HEK293 (cell line): ENCODE measurements at regions not wholly inside any gene's neighbourhood (a gene's known extent, or its start where the extent isn't known, plus 50 kb on each side); places are given as distances from the start of the nearest gene placed in this dataset.

Experiments
- CTCF ChIA-PET: fragments of 350-600 bp; formaldehyde crosslinking; extraction: SDS; loops from one replicate; lab custom pipeline; 2021; ENCODE audit warnings: antibody characterized with exemption; lab: Yijun Ruan, JAX
- POLR2A ChIA-PET: fragments of 300-600 bp; formaldehyde crosslinking; extraction: SDS; loops from one replicate; lab custom pipeline; 2020; ENCODE audit warnings: antibody characterized with exemption, inconsistent platforms; lab: Yijun Ruan, JAX
- H3K27ac ChIP-seq: fragments of 200-500 bp; sonication (Bioruptor generic); 2 replicates; pipeline ENCODE4 v1.5.1; 2014; ENCODE audit warnings: low read depth, low read length, control low read depth, inconsistent platforms; ENCODE audit errors: extremely low read depth
- H3K36me3 ChIP-seq, 2 experiments: fragments of 200-500 bp in 1 of 2; sonication (Bioruptor generic) in 1 of 2; 1 replicate in 1 of 2; 2 replicates in 1 of 2; pipeline ENCODE4 v1.5.1; 2014 to 2017; ENCODE audit warnings: inconsistent platforms in 2 of 2, low read length in 2 of 2; ENCODE audit not compliant: control insufficient read depth in 2 of 2, insufficient read depth in 1 of 2
- H3K4me1 ChIP-seq: fragments of 200-500 bp; sonication (Bioruptor generic); 2 replicates; pipeline ENCODE4 v1.5.1; 2014; ENCODE audit warnings: mild to moderate bottlenecking, low read length, inconsistent platforms; ENCODE audit not compliant: control insufficient read depth, insufficient read depth
- H3K4me3 ChIP-seq: 2 replicates; pipeline ENCODE4 v1.5.1; 2011; ENCODE audit warnings: low read depth, mild to moderate bottlenecking, control low read depth, low read length, moderate library complexity
- H3K9me3 ChIP-seq: fragments of 200-500 bp; sonication (Bioruptor generic); 2 replicates; pipeline ENCODE4 v1.5.1; 2014; ENCODE audit warnings: low read depth, low read length, inconsistent platforms; ENCODE audit not compliant: control insufficient read depth, insufficient read depth
- GFI1B ChIP-seq: fragments of 450-650 bp; formaldehyde crosslinking; IDR thresholded peaks from 2 replicates; pipeline ENCODE4 v1.5.1; 2016; ENCODE audit warnings: missing biosample characterization, missing genetic modification characterization
- HIC1 ChIP-seq: fragments of 450-650 bp; formaldehyde crosslinking; IDR thresholded peaks from 2 replicates; pipeline ENCODE4 v1.5.1; 2016; ENCODE audit warnings: missing biosample characterization, missing genetic modification characterization
- KLF9 ChIP-seq: fragments of 450-650 bp; formaldehyde crosslinking; IDR thresholded peaks from 2 replicates; pipeline ENCODE4 v1.5.1; 2016; ENCODE audit warnings: missing biosample characterization, missing genetic modification characterization, low read depth
- MZF1 ChIP-seq: fragments of 450-650 bp; formaldehyde crosslinking; IDR thresholded peaks from 2 replicates; pipeline ENCODE4 v1.5.1; 2017; ENCODE audit warnings: missing biosample characterization, missing genetic modification characterization, borderline replicate concordance
- PRDM2 ChIP-seq: fragments of 450-650 bp; formaldehyde crosslinking; IDR thresholded peaks from 2 replicates; pipeline ENCODE4 v1.5.1; 2016; ENCODE audit warnings: missing biosample characterization, missing genetic modification characterization, borderline replicate concordance
- PRDM4 ChIP-seq: fragments of 450-650 bp; formaldehyde crosslinking; IDR thresholded peaks from 2 replicates; pipeline ENCODE4 v1.5.1; 2017; ENCODE audit warnings: missing biosample characterization, missing genetic modification characterization
- SP7 ChIP-seq: fragments of 450-650 bp; formaldehyde crosslinking; IDR thresholded peaks from 2 replicates; pipeline ENCODE4 v1.5.1; 2016; ENCODE audit warnings: missing biosample characterization, missing genetic modification characterization
- TCF7L2 ChIP-seq: IDR thresholded peaks from 2 replicates; pipeline ENCODE4 v1.6.1; 2011; ENCODE audit warnings: low read depth, mild to moderate bottlenecking, inconsistent platforms, low read length, moderate library complexity, borderline replicate concordance
- ZEB2 ChIP-seq: fragments of 450-650 bp; formaldehyde crosslinking; IDR thresholded peaks from 2 replicates; pipeline ENCODE4 v1.5.1; 2016; ENCODE audit warnings: missing biosample characterization, missing genetic modification characterization
- ZFHX2 ChIP-seq: fragments of 450-650 bp; formaldehyde crosslinking; conservative IDR thresholded peaks from 2 replicates; pipeline ENCODE4 v1.5.1; 2016; ENCODE audit warnings: missing biosample characterization, missing genetic modification characterization
- ZNF175 ChIP-seq: fragments of 450-650 bp; formaldehyde crosslinking; IDR thresholded peaks from 2 replicates; pipeline ENCODE4 v1.5.1; 2016; ENCODE audit warnings: missing biosample characterization, missing genetic modification characterization
- ZNF341 ChIP-seq: fragments of 450-650 bp; formaldehyde crosslinking; IDR thresholded peaks from 2 replicates; pipeline ENCODE4; 2016; ENCODE audit warnings: low read depth, missing biosample characterization, missing genetic modification characterization
- ZNF626 ChIP-seq: fragments of 450-650 bp; sonication (Bioruptor Pico); formaldehyde crosslinking; IDR thresholded peaks from 2 replicates; pipeline ENCODE4 v1.5.1; 2018; ENCODE audit warnings: missing biosample characterization, missing genetic modification characterization, inconsistent platforms
- ZNF629 ChIP-seq: fragments of 450-650 bp; formaldehyde crosslinking; IDR thresholded peaks from 2 replicates; pipeline ENCODE4 v1.5.1; 2017; ENCODE audit warnings: missing biosample characterization, missing genetic modification characterization
- TF ChIP-seq, protein P1 (sequence below): fragments of 450-650 bp; formaldehyde crosslinking; IDR thresholded peaks from 2 replicates; pipeline ENCODE4 v1.5.1; 2016; ENCODE audit warnings: missing biosample characterization, missing genetic modification characterization

DNA sequence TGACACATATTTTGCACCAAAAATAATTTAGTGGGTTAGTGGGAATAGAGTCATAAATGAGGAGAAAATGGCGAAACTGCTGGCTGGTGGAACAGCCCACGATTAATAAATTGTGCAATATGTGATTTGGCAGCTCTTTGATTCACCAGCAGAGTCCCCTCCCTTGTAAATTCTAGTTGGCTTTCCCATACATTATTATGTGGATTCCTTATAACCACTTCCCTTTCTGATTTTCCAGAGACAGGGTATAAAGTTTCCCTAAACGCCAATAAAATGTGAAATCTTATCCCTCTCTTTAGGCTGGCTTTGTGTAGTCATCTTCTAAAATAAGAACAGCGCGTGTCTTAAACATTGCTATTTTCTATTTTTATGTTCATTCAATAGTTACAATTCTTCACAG lies 149.4 kb upstream of the FERD3L start (continued):
- TF ChIP-seq HIC1 (0 out of 2 replicates have a peak, but pooled peaks have one; percentile 20), PRDM4 (tag by site-specific recombination) (peak; percentile 53), ZEB2 (tag by site-specific recombination) (0 out of 2 replicates have a peak, but pooled peaks have one; percentile 45), GFI1B (tag by site-specific recombination) (0 out of 2 replicates have a peak, but pooled peaks have one; percentile 27), MZF1 (peak; percentile 57; the same call in 1 of the 2 replicates), ZNF629 (no peak), SP7 (peak; percentile 62; the same call in 1 of the 2 replicates)

GRCh38 chr7:19293431-19293830 lies 148.2 kb upstream of the FERD3L start:
- no peaks in the 10 kb centered on the region for H3K9me3 ChIP-seq
- no peak for TF ChIP-seq ZNF175 (tag by site-specific recombination)
- TF ChIP-seq, protein P1, sequence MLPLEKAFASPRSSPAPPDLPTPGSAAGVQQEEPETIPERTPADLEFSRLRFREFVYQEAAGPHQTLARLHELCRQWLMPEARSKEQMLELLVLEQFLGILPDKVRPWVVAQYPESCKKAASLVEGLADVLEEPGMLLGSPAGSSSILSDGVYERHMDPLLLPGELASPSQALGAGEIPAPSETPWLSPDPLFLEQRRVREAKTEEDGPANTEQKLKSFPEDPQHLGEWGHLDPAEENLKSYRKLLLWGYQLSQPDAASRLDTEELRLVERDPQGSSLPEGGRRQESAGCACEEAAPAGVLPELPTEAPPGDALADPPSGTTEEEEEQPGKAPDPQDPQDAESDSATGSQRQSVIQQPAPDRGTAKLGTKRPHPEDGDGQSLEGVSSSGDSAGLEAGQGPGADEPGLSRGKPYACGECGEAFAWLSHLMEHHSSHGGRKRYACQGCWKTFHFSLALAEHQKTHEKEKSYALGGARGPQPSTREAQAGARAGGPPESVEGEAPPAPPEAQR (tag by site-specific recombination): no peak
- no peak for TF ChIP-seq PRDM2
- no peak for TF ChIP-seq KLF9 (tag by site-specific recombination)
- no peak for TF ChIP-seq ZFHX2
- TF ChIP-seq HIC1: no peak
- no peak for TF ChIP-seq ZNF341 (tag by site-specific recombination)
- no peak for TF ChIP-seq TCF7L2
- TF ChIP-seq ZNF626: no peak
- TF ChIP-seq, all 188 proteins: peak for 0
- ChIA-PET POLR2A (no interaction called here), CTCF (no interaction called here)
- no peak overlapping the region for H3K27ac ChIP-seq
- no peak overlapping the region for H3K4me3 ChIP-seq
- peaks cover 10% of the 10 kb centered on the region for H3K4me1 ChIP-seq
- H3K36me3 ChIP-seq: no peaks in the 10 kb centered on the region
